ENCODE measurements at regions not wholly inside any gene's neighbourhood (a gene's known extent, or its start where the extent isn't known, plus 50 kb on each side); places are given as distances from the start of the nearest gene placed in this dataset.

- in situ Hi-C loops (cut with MboI; ENCODE audit: low sequenced_read_pairs) = loop anchor here (10.0 to 25.0 kb wide), 2 partner anchors 94 to 573 kb away; partner anchors contain the start of genes SLC39A8 and SLC9B1
Measured at GRCh38 chr4:102439236-102439614, 61.9 kb upstream of the NFKB1 start.

- in situ Hi-C loops (cut with MboI; ENCODE audit: low sequenced_read_pairs) = loop anchor here (10.0 to 25.0 kb wide), 2 partner anchors 95 to 572 kb away; partner anchors contain the start of genes SLC39A8 and SLC9B1
Measured at GRCh38 chr4:102439812-102440211, 61.3 kb upstream of the NFKB1 start.

- in situ Hi-C loops (cut with MboI; ENCODE audit: low sequenced_read_pairs) = loop anchor here (25.0 kb wide), 1 partner anchor 572 kb away; the partner anchor contains the start of gene SLC9B1
Measured at GRCh38 chr4:102440498-102440897, 60.7 kb upstream of the NFKB1 start.

- in situ Hi-C loops (cut with MboI; ENCODE audit: low sequenced_read_pairs) = loop anchor here (25.0 kb wide), 1 partner anchor 570 kb away; the partner anchor contains the start of gene SLC9B1
Measured at GRCh38 chr4:102441978-102442911, 58.9 kb upstream of the NFKB1 start.

GRCh38 chr4:102444752-102445151 is 56.4 kb upstream of the NFKB1 start:
- in situ Hi-C loops (cut with MboI; ENCODE audit: low sequenced_read_pairs) = loop anchor here (25.0 kb wide), 1 partner anchor 568 kb away; the partner anchor contains the start of gene SLC9B1

GRCh38 chr4:102445213-102445612 is 55.9 kb upstream of the NFKB1 start:
- in situ Hi-C loops (cut with MboI; ENCODE audit: low sequenced_read_pairs) = loop anchor here (25.0 kb wide), 1 partner anchor 567 kb away; the partner anchor contains the start of gene SLC9B1

- in situ Hi-C loops (cut with MboI; ENCODE audit: low sequenced_read_pairs) = loop anchor here (25.0 kb wide), 1 partner anchor 565 kb away; the partner anchor contains the start of gene SLC9B1
Measured at GRCh38 chr4:102447413-102447812, 53.7 kb upstream of the NFKB1 start.

GRCh38 chr4:102449751-102450352 is 51.3 kb upstream of the NFKB1 start:
- in situ Hi-C loops (cut with MboI; ENCODE audit: low sequenced_read_pairs) = loop anchor here (25.0 kb wide), 1 partner anchor 562 kb away; the partner anchor contains the start of gene SLC9B1

- in situ Hi-C loops (cut with MboI; ENCODE audit: low sequenced_read_pairs) = no loop called here
Measured at GRCh38 chr4:102451266-102451665, 49.9 kb upstream of the NFKB1 start.

Data from HL-60/S4 treated with phorbol 12-myristate 13-acetate at 8.2 ng/mL for 4 days and 3 days (cell line).